Loucy (cell line): ENCODE measurements at regions not wholly inside any gene's neighbourhood (a gene's known extent, or its start where the extent isn't known, plus 50 kb on each side); places are given as distances from the start of the nearest gene placed in this dataset.

ENCODE experiments used
- H2AFZ ChIP-seq: fragments of 200-600 bp; sonication (generic); 2 replicates; pipeline ENCODE4 v1.6.0; 2016; ENCODE audit warnings: antibody characterized with exemption, mild to moderate bottlenecking, low read length, moderate library complexity
- H3F3A ChIP-seq: fragments of 200-600 bp; 2 replicates; pipeline ENCODE4 v1.6.0; 2016; ENCODE audit warnings: antibody characterized with exemption, low read depth, mild to moderate bottlenecking
- H3K27me3 ChIP-seq: fragments of 200-600 bp; sonication (generic); 2 replicates; pipeline ENCODE4 v1.6.1; 2014; ENCODE audit warnings: low read length, mild to moderate bottlenecking; ENCODE audit not compliant: insufficient read depth, poor library complexity, severe bottlenecking
- H3K36me3 ChIP-seq: fragments of 200-600 bp; sonication (generic); 2 replicates; pipeline ENCODE4 v1.6.1; 2016; ENCODE audit warnings: low read length; ENCODE audit not compliant: insufficient read depth
- H3K4me1 ChIP-seq: fragments of 200-600 bp; sonication (generic); 2 replicates; pipeline ENCODE4 v1.5.1; 2014; ENCODE audit warnings: low read length, mild to moderate bottlenecking; ENCODE audit not compliant: insufficient read depth, poor library complexity, severe bottlenecking
- H3K4me2 ChIP-seq: fragments of 200-600 bp; sonication (generic); 2 replicates; pipeline ENCODE4 v1.6.0; 2014; ENCODE audit warnings: antibody characterized with exemption, low read length, low read depth, mild to moderate bottlenecking; ENCODE audit not compliant: poor library complexity, severe bottlenecking
- H3K4me3 ChIP-seq: fragments of 200-600 bp; sonication (generic); 2 replicates; pipeline ENCODE4 v1.5.1; 2014; ENCODE audit warnings: low read length, mild to moderate bottlenecking, mixed read lengths; ENCODE audit not compliant: poor library complexity, severe bottlenecking
- H3K79me2 ChIP-seq: fragments of 200-600 bp; sonication (generic); 2 replicates; pipeline ENCODE4 v1.6.1; 2014; ENCODE audit warnings: low read length; ENCODE audit not compliant: insufficient read depth
- H3K9ac ChIP-seq: fragments of 200-600 bp; sonication (generic); 2 replicates; pipeline ENCODE4 v1.6.0; 2014; ENCODE audit warnings: mild to moderate bottlenecking, low read depth, low read length, moderate library complexity; ENCODE audit not compliant: poor library complexity, severe bottlenecking
- H3K9me2 ChIP-seq: fragments of 200-600 bp; sonication (generic); replicated peaks from 2 replicates; pipeline ENCODE4 v1.6.1; 2016; ENCODE audit warnings: low read depth, low read length, mixed read lengths
- H3K9me3 ChIP-seq: fragments of 200-600 bp; sonication (generic); 2 replicates; pipeline ENCODE4 v1.6.1; 2014; ENCODE audit warnings: mild to moderate bottlenecking, antibody characterized with exemption, low read length, low read depth; ENCODE audit not compliant: insufficient read depth
- H4K20me1 ChIP-seq: fragments of 200-600 bp; sonication (generic); 2 replicates; pipeline ENCODE4 v1.6.0; 2014; ENCODE audit warnings: antibody characterized with exemption, low read length, mild to moderate bottlenecking; ENCODE audit not compliant: insufficient read depth, poor library complexity, severe bottlenecking
- EZH2phosphoT487 ChIP-seq: fragments of 200-600 bp; IDR thresholded peaks from 2 replicates; pipeline ENCODE4 v1.6.1; 2018; ENCODE audit warnings: antibody characterized with exemption, mild to moderate bottlenecking, moderate library complexity, borderline replicate concordance
- TF ChIP-seq, protein P1 (sequence below): fragments of 200-600 bp; sonication (generic); conservative IDR thresholded peaks from 2 replicates; pipeline ENCODE4 v1.5.1; 2014; ENCODE audit warnings: mild to moderate bottlenecking, antibody characterized with exemption, low read length

DNA sequence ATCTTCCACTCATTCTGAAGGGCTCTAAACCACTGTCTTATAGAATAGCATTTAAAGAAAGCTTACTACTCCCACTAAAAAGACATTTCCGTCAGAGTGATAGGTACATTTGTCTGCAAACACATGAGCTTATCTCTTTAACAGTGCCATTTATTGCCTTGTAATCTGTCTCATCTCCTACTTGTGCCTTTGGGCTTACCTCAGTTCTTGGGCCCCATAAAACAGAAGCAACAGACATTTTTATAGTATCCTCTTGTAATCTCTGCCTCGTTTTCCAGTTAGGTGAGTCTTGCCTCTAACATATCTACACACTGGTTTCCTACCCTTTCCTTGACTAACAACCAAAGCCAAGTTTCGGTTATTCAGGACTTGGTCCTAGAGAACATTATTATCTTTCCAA lies 681.4 kb upstream of the KIF2B start:
- Histone ChIP-seq H2AFZ (no peak overlapping the region), H3K79me2 (no peaks in the 10 kb centered on the region), H3K4me2 (no peak overlapping the region), H3K9ac (no peak overlapping the region), H3F3A (no peaks in the 10 kb centered on the region), H3K4me3 (no peak overlapping the region), H3K27me3 (no peaks in the 10 kb centered on the region), H3K9me2 (no peaks in the 10 kb centered on the region), H3K9me3 (no peaks in the 10 kb centered on the region), H3K4me1 (no peaks in the 10 kb centered on the region), H3K36me3 (no peaks in the 10 kb centered on the region), H4K20me1 (no peaks in the 10 kb centered on the region)
- TF ChIP-seq, protein P1, sequence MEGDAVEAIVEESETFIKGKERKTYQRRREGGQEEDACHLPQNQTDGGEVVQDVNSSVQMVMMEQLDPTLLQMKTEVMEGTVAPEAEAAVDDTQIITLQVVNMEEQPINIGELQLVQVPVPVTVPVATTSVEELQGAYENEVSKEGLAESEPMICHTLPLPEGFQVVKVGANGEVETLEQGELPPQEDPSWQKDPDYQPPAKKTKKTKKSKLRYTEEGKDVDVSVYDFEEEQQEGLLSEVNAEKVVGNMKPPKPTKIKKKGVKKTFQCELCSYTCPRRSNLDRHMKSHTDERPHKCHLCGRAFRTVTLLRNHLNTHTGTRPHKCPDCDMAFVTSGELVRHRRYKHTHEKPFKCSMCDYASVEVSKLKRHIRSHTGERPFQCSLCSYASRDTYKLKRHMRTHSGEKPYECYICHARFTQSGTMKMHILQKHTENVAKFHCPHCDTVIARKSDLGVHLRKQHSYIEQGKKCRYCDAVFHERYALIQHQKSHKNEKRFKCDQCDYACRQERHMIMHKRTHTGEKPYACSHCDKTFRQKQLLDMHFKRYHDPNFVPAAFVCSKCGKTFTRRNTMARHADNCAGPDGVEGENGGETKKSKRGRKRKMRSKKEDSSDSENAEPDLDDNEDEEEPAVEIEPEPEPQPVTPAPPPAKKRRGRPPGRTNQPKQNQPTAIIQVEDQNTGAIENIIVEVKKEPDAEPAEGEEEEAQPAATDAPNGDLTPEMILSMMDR: no peak
- no peak for TF ChIP-seq EZH2phosphoT487

DNA sequence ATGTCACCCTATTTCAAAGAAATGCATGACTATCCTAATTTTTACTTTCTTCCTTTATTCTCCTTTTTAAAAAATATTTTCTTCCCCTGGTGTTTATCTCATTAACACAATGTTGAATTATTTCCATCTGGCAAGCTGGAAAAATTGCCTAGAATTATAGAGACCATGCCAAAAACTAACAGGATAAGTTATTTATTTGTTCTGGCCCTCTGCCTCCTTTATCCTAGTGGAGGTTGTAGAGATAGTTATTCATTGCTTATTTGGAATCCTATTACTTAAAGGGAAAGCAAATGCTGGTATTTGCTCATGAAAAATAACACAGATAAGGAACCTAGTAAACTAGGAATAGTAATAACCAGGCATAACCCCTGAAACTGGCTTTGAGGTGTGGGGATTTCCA lies 684.9 kb upstream of the KIF2B start:
- H3F3A ChIP-seq: no peaks in the 10 kb centered on the region
- H3K9me2 ChIP-seq: no peaks in the 10 kb centered on the region
- no peaks in the 10 kb centered on the region for H3K36me3 ChIP-seq
- H3K4me3 ChIP-seq: no peak overlapping the region
- H4K20me1 ChIP-seq: no peaks in the 10 kb centered on the region
- no peak for TF ChIP-seq EZH2phosphoT487
- TF ChIP-seq, protein P1: no peak
- H2AFZ ChIP-seq: no peak overlapping the region
- no peaks in the 10 kb centered on the region for H3K27me3 ChIP-seq
- H3K79me2 ChIP-seq: no peaks in the 10 kb centered on the region
- H3K4me1 ChIP-seq: no peaks in the 10 kb centered on the region
- no peaks in the 10 kb centered on the region for H3K9me3 ChIP-seq
- no peak overlapping the region for H3K4me2 ChIP-seq
- no peak overlapping the region for H3K9ac ChIP-seq

DNA sequence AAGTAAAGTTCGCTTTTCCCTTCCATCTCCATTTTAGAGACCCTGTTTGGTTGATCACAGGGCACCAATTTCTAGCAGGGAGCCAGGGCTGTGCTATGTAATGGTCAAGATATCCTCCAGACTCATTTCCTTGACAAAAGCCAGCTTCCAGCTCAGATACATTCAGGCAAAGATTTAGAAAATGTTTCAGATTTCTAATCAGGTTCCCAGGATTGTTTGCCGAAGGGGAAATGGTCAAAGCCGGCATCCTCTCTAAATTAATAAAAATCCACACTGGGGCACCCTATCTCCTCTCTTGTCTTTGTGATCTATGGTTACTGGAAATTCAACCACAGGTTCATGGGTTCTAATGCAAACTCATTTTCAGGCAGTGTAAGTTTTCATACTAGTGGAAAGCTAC lies 686.8 kb upstream of the KIF2B start:
- Histone ChIP-seq H3K4me2 (no peak overlapping the region), H3F3A (no peaks in the 10 kb centered on the region), H3K9me2 (no peaks in the 10 kb centered on the region), H3K4me1 (no peaks in the 10 kb centered on the region), H3K36me3 (no peaks in the 10 kb centered on the region), H3K9ac (no peak overlapping the region), H3K9me3 (no peaks in the 10 kb centered on the region), H3K79me2 (no peaks in the 10 kb centered on the region), H4K20me1 (no peaks in the 10 kb centered on the region), H3K4me3 (no peak overlapping the region), H3K27me3 (no peaks in the 10 kb centered on the region), H2AFZ (no peak overlapping the region)
- TF ChIP-seq, protein P1: no peak
- no peak for TF ChIP-seq EZH2phosphoT487
